ENCODE measurements at regions not wholly inside any gene's neighbourhood (a gene's known extent, or its start where the extent isn't known, plus 50 kb on each side); places are given as distances from the start of the nearest gene placed in this dataset.

DNA sequence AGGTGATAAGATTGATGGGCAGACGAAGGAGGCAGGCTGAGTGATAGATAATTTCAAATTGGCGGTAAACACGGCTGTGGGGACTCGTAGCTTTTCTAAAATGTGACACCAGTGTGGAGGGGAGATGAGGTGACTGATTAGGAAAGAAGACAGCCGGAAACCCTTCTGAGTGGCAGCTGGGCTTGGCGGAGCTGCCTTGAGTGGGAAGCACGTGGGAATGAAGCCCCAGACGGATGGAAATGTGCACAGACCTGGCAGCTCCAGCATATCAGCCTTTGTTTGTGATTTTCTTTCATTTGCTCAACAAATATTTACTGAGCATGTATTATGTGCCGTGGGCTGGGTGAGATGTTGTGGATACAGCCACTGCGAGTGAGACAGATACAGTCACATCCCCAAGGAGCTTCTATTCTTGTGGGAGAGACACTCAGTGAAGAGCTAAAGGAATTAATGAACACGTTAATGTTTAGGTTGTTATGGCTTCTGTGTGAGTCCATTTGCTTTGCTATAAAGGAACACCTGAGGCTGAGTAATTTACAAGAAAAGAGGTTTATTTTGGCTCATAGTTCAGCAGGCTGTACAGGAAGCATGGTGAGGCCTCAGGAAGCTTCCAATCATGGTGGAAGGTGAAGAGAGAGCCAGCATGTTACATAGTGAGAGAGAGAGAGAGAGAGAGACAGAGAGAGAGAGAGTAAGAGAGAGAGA lies 65.5 kb upstream of the LHX5 start:
- H3K27ac ChIP-seq: no peak overlapping the region
- no peak for ATAC-seq
- peaks cover 0 to 77% (median 43%) of the 10 kb centered on the region in 7 donors for H3K27me3 ChIP-seq
- H3K9me3 ChIP-seq: peaks cover 0 to 14% (median 0%) of the 10 kb centered on the region in 11 donors
- intact Hi-C loops (cut with DNase I): no loop called here
- TF ChIP-seq, protein P1, sequence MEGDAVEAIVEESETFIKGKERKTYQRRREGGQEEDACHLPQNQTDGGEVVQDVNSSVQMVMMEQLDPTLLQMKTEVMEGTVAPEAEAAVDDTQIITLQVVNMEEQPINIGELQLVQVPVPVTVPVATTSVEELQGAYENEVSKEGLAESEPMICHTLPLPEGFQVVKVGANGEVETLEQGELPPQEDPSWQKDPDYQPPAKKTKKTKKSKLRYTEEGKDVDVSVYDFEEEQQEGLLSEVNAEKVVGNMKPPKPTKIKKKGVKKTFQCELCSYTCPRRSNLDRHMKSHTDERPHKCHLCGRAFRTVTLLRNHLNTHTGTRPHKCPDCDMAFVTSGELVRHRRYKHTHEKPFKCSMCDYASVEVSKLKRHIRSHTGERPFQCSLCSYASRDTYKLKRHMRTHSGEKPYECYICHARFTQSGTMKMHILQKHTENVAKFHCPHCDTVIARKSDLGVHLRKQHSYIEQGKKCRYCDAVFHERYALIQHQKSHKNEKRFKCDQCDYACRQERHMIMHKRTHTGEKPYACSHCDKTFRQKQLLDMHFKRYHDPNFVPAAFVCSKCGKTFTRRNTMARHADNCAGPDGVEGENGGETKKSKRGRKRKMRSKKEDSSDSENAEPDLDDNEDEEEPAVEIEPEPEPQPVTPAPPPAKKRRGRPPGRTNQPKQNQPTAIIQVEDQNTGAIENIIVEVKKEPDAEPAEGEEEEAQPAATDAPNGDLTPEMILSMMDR (IDR thresholded peaks at IDR 0.05): no peak
- no peak for DNase-seq
- H3K4me1 ChIP-seq: no peaks in the 10 kb centered on the region
- H3K4me3 ChIP-seq: no peak overlapping the region
- 39 to 49% methylated on average over 11 of the region's 11 CpGs for WGBS, 2 donors
- H3K36me3 ChIP-seq: no peaks in the 10 kb centered on the region

DNA sequence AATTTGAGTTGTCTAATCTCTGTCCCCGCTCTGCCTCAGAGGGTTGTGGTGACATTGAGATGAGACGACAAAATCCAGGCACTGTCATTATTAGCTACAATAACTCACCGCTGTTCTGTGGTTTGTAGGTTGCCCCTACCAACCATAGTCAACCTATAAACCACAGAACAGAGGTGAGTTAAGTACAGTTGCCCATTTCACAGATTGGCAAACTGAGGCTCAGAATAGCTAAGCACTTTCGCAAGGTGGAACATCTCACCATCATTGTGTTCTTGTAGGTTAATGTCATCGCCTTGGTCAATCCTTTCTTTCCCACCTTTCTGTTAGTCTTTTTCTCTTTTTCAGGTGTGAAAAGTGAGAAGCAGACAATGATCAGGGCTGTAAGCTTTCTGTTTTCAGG lies 63.4 kb upstream of the LHX5 start:
- 72 to 85% methylated on average over 5 of the region's 5 CpGs for WGBS, 2 donors
- Histone ChIP-seq H3K36me3 (no peaks in the 10 kb centered on the region), H3K4me1 (no peaks in the 10 kb centered on the region), H3K9me3 (peaks cover 0 to 8% (median 0%) of the 10 kb centered on the region in 11 donors), H3K4me3 (no peak overlapping the region), H3K27me3 (peaks cover 0 to 78% (median 54%) of the 10 kb centered on the region in 7 donors), H3K27ac (no peak overlapping the region)
- TF ChIP-seq, protein P1 (IDR thresholded peaks at IDR 0.05): no peak
- DNase-seq (no peak), ATAC-seq (no peak)
- intact Hi-C loops (cut with DNase I): no loop called here

DNA sequence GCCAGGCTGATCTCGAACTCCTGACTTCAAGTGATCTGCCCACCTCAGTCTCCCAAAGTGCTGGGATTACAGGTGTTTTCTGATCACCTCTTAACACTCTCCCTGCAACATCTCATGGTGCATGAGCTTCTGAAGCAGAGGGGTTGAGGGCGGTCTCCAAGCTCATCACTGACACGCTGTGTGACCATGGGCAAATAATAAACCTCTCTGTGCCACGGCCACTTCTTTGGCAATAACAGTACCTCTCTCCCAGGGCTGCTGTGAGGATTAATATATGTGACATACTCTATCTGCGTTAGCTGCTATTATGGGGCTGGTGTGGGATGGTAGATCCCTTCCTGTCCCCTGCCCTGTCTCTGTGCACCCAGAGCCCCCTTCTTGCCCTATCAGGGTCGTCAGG lies 62.9 kb upstream of the LHX5 start:
- intact Hi-C loops (cut with DNase I): no loop called here
- TF ChIP-seq, protein P1 (IDR thresholded peaks at IDR 0.05): no peak
- peaks cover 0 to 81% (median 55%) of the 10 kb centered on the region in 7 donors for H3K27me3 ChIP-seq
- no peak for DNase-seq
- peaks cover 0 to 8% (median 0%) of the 10 kb centered on the region in 11 donors for H3K9me3 ChIP-seq
- 73 to 80% methylated on average over 6 of the region's 6 CpGs for WGBS, 2 donors
- no peaks in the 10 kb centered on the region for H3K36me3 ChIP-seq
- ATAC-seq: no peak
- H3K27ac ChIP-seq: no peak overlapping the region
- no peaks in the 10 kb centered on the region for H3K4me1 ChIP-seq
- H3K4me3 ChIP-seq: no peak overlapping the region

DNA sequence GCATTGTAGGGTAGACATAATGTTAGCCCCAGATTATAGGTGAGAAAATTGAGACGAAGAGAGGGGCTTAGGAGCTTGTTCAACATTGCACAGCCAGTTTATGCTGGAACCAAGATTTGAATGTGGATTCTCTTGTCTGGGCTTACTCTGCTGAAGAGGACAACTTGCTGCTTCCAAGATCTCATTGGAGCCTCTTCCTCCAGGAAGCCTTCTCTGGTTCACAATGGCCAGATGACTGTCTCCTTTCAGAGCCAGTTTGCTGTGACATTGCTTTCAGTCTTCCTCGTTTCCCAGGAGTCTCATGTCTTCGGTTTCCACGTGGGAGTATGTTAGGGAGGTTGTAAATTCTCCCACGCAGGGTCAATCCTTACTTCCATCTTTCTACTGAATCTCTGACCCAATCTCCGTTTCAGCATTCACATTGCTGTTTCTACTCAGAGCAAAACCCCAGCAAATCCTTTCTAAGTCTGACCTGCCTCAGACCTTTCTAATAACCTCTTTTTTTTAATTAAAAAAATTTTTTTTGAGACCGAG lies 62.2 kb upstream of the LHX5 start:
- Histone ChIP-seq H3K27me3 (peaks cover 0 to 84% (median 59%) of the 10 kb centered on the region in 7 donors), H3K9me3 (peaks cover 0 to 2% (median 0%) of the 10 kb centered on the region in 11 donors)
- TF ChIP-seq, protein P1 (IDR thresholded peaks at IDR 0.05): no peak

More for the DNA sequence above, 62.2 kb upstream of the LHX5 start:
- intact Hi-C loops (cut with DNase I): no loop called here
- no peak overlapping the region for H3K4me3 ChIP-seq
- no peaks in the 10 kb centered on the region for H3K4me1 ChIP-seq
- DNase-seq (no peak), ATAC-seq (no peak)
- H3K27ac ChIP-seq: no peak overlapping the region
- no peaks in the 10 kb centered on the region for H3K36me3 ChIP-seq
- WGBS, 2 donors: 60 to 66% methylated on average over 7 of the region's 7 CpGs
